Heart left ventricle (tissue), 16 donors: ENCODE measurements at regions not wholly inside any gene's neighbourhood (a gene's known extent, or its start where the extent isn't known, plus 50 kb on each side); places are given as distances from the start of the nearest gene placed in this dataset.

ENCODE experiments used
- ATAC-seq, 4 donors: fragments of 200-7000 bp; cut with Tn5 transposase; one replicate each; pipeline ENCODE4 v1.9.1; 2020 to 2022; ENCODE audit warnings: moderate library complexity in 4 of 4, mild to moderate bottlenecking in 3 of 4, moderate number of reproducible peaks in 1 of 4
- DNase-seq, 5 donors: peaks; one replicate each; pipeline ENCODE4 v3.0.0-alpha.2; 2020
- H3K27ac ChIP-seq, 12 donors: fragments of 200-600 bp; sonication (generic) in 4 of 12; one replicate each; pipeline versions ENCODE4 v1.5.0 to v1.8.0; 2016 to 2022; ENCODE audit warnings: mild to moderate bottlenecking in 2 of 12
- H3K27me3 ChIP-seq, 9 donors: fragments of 200-600 bp; sonication (generic) in 2 of 9; one replicate each; pipeline versions ENCODE4 v1.5.1 to v1.8.0; 2016 to 2022; ENCODE audit warnings: mild to moderate bottlenecking in 3 of 9
- H3K36me3 ChIP-seq, 9 donors: fragments of 200-600 bp; sonication (generic) in 2 of 9; one replicate each; pipeline versions ENCODE4 v1.5.0 to v1.8.0; 2018 to 2022; ENCODE audit warnings: mild to moderate bottlenecking in 2 of 9
- H3K4me1 ChIP-seq, 12 donors: fragments of 200-600 bp; sonication (generic) in 4 of 12; one replicate each; pipeline versions ENCODE4 v1.5.0 to v1.8.0; 2016 to 2022; ENCODE audit warnings: mild to moderate bottlenecking in 3 of 12
- H3K4me3 ChIP-seq, 12 donors: fragments of 200-600 bp; sonication (generic) in 4 of 12; one replicate each; pipeline versions ENCODE4 v1.5.0 to v1.8.0; 2017 to 2022; ENCODE audit warnings: mild to moderate bottlenecking in 9 of 12, moderate library complexity in 4 of 12
- H3K9me3 ChIP-seq, 12 donors: fragments of 200-600 bp; sonication (generic) in 4 of 12; one replicate each; pipeline versions ENCODE4 v1.5.0 to v1.8.0; 2016 to 2022; ENCODE audit warnings: mild to moderate bottlenecking in 1 of 12
- POLR2A ChIP-seq, 2 donors: fragments of 450-650 bp; IDR thresholded peaks; one replicate each; pipeline ENCODE4 v1.6.1; 2017; ENCODE audit warnings: antibody characterized with exemption in 2 of 2, mild to moderate bottlenecking in 2 of 2, moderate library complexity in 2 of 2
- WGBS, 4 donors: extraction: QIAGEN DNeasy Blood & Tissue Kit in 2 of 4; methylation state at CpG; one replicate each; pipeline versions ENCODE4 v1.1.5 to v1.1.7; 2013 to 2018; 5-methylcytosine and 5-hydroxymethylcytosine counted together
- intact Hi-C, 10 donors: fragments of 100-400 bp; cut with DNase I; formaldehyde crosslinking; loops; one replicate each; pipeline versions ENCODE4 v1.11.1 to v1.14.2; 2022
- TF ChIP-seq, protein P1 (sequence below), 12 donors: fragments of 200-600 bp; sonication (generic) in 4 of 12; IDR thresholded peaks; one replicate each; pipeline versions ENCODE4 v1.5.0 to v1.8.0; 2018 to 2022; ENCODE audit warnings: antibody characterized with exemption in 12 of 12, mild to moderate bottlenecking in 5 of 12
- donor health status: ischemic (EF 13 %, LVEDD 7.1; RV severe dilation, severe dysfunction).
- donor health status: healthy with polysubstance abuse.
- donor health status: DM: no; HTN: yes; CAD: no.
- donor health status: DM: no; HTN: no; CAD: no.
- donor health status: ischemic (EF 25% LVEDD 6.9; RV normal size, moderate dysfunction).
- donor health status: ischemic (EF 25% LVEDD 5.7; RV mildly dilated, moderate dysfunction).
- donor health status: healthy.
- donor health status: DM: yes; HTN: yes; CAD: no.
- donor health status: ischemic (EF 35%, LVEDD 5.7; RV mildly dilated, moderate dysfunction).
- donor health status: nonischemic (EF 11% LVEDD 7.7; RV severe dilation, severe dysfunction).
- donor health status: DM: yes; HTN: yes; CAD: no.
- donor health status: PGD.
- donor health status: ischemic (EF 29% LVEDD 5.4; RV normal size, mild dysfunction).
- donor health status: nonischemic (EF 23%, LVEDD 6.1; RV moderate dilation, normal function).

DNA sequence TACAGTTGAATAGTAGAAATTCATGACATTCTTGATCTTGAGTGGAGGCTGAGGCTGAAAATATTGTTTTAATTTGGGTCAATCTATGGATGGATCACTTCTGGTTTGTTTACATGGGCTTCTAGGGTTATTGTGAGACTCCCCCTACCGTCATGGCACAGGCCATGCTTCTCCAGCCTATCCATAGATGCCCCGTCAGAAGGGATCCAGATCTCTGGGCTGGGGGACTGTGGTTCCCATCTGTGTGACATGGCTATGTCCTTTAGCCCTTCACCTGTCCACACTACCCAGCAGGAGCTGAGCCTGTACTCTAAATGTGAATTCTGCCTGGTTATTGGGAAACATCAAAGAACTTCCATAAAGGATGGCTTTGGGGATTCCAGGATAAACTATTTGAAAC is 160.4 kb downstream of the ABCC12 start:
- Histone ChIP-seq H3K36me3 (no peaks in the 10 kb centered on the region), H3K27ac (no peak overlapping the region), H3K4me3 (no peak overlapping the region), H3K4me1 (no peaks in the 10 kb centered on the region), H3K27me3 (no peaks in the 10 kb centered on the region), H3K9me3 (peaks cover 0 to 17% (median 0%) of the 10 kb centered on the region in 12 donors)
- ATAC-seq (no peak), DNase-seq (no peak)
- TF ChIP-seq, protein P1, sequence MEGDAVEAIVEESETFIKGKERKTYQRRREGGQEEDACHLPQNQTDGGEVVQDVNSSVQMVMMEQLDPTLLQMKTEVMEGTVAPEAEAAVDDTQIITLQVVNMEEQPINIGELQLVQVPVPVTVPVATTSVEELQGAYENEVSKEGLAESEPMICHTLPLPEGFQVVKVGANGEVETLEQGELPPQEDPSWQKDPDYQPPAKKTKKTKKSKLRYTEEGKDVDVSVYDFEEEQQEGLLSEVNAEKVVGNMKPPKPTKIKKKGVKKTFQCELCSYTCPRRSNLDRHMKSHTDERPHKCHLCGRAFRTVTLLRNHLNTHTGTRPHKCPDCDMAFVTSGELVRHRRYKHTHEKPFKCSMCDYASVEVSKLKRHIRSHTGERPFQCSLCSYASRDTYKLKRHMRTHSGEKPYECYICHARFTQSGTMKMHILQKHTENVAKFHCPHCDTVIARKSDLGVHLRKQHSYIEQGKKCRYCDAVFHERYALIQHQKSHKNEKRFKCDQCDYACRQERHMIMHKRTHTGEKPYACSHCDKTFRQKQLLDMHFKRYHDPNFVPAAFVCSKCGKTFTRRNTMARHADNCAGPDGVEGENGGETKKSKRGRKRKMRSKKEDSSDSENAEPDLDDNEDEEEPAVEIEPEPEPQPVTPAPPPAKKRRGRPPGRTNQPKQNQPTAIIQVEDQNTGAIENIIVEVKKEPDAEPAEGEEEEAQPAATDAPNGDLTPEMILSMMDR (IDR thresholded peaks at IDR 0.05), result no peak
- TF ChIP-seq POLR2A (IDR thresholded peaks at IDR 0.05), result no peak
- intact Hi-C loops, result no loop called here
- WGBS, 4 donors, result 62 to 73% (median 69%) methylated on average over 2 of the region's 2 CpGs

DNA sequence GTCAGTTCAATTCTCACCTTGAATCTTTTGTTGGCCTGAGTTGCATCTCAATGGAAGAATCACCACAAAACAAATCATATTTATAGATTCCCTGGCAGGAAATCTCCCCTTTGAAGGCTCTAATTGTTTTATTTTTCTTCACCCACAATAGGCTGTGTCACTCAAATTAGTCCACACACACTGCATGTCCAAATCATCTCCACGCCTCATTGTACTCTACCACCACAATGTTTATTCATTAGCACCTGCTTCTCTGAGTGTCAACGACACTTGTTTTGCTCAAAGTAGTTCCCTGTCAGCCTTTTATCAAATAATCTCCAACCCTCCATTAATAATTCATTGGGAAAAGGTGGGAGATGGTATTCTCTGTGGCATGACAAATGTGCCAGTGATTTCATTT is 164.3 kb downstream of the ABCC12 start:
- WGBS, 4 donors, result 67 to 82% (median 74%) methylated on average over 2 of the region's 2 CpGs

DNA sequence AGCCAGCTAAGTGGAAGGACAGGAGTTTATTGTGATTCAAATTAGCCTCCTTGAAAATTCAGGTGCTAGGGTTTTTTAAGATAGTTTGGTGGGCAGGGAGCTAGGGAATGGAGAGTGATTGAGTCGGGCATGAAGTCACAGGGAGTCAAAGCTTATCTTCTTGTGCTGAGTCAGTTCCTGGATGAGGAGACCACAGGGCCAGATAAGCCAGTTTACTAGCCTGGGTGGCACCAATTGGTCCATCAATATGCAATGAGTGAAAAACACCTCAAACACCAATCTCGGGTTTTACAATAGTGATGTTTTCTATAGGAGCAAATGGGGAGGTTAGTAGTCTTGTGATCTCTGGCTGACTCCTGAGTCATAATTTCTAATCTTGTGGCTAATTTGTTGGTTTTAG is 165.1 kb downstream of the ABCC12 start:
- H3K27me3 ChIP-seq, result no peaks in the 10 kb centered on the region
- no peak for TF ChIP-seq POLR2A (IDR thresholded peaks at IDR 0.05)
- TF ChIP-seq, protein P1 (IDR thresholded peaks at IDR 0.05), result no peak
- H3K4me1 ChIP-seq, result no peaks in the 10 kb centered on the region
- no peak overlapping the region for H3K27ac ChIP-seq
- intact Hi-C loops, result no loop called here
- WGBS, 4 donors, result 47 to 71% (median 52%) methylated on average over 2 of the region's 2 CpGs
- no peaks in the 10 kb centered on the region for H3K36me3 ChIP-seq
- no peak for ATAC-seq
- DNase-seq, result no peak
- peaks cover 0 to 22% (median 0%) of the 10 kb centered on the region in 12 donors for H3K9me3 ChIP-seq
- H3K4me3 ChIP-seq, result no peak overlapping the region

More for the DNA sequence above, 164.3 kb downstream of the ABCC12 start:
- H3K36me3 ChIP-seq, result no peaks in the 10 kb centered on the region
- DNase-seq (no peak), ATAC-seq (no peak)
- TF ChIP-seq, protein P1 (IDR thresholded peaks at IDR 0.05), result no peak
- no peak for TF ChIP-seq POLR2A (IDR thresholded peaks at IDR 0.05)
- peaks cover 0 to 22% (median 0%) of the 10 kb centered on the region in 12 donors for H3K9me3 ChIP-seq
- H3K4me1 ChIP-seq, result no peaks in the 10 kb centered on the region
- intact Hi-C loops, result no loop called here
- H3K27me3 ChIP-seq, result no peaks in the 10 kb centered on the region
- no peak overlapping the region for H3K27ac ChIP-seq
- no peak overlapping the region for H3K4me3 ChIP-seq

DNA sequence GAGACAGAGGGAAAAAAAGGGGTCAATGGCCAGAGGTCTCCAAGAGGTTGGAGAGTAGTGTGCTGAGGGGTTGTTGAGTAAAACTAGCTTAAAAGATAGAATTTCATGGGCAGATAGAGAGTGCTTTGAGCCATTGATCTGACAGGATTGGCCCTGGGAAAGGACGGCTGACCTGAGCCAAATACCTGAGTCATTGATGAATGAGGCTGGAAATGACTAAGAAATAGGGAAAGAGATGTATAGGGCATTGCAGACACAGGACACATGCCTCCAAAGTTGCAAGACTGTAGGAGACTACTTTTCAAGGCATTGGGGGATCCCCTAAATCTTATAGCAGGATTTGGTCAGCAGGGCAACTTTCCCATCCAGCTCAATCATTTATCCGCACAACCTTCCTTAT is 168.7 kb downstream of the ABCC12 start:
- DNase-seq, result no peak
- TF ChIP-seq, protein P1 (IDR thresholded peaks at IDR 0.05), result no peak
- no peak for TF ChIP-seq POLR2A (IDR thresholded peaks at IDR 0.05)
- WGBS, 4 donors, result 81 to 85% (median 83%) methylated on average over 2 of the region's 2 CpGs
- intact Hi-C loops, result no loop called here
- no peak for ATAC-seq
- no peaks in the 10 kb centered on the region for H3K36me3 ChIP-seq
- H3K4me1 ChIP-seq, result no peaks in the 10 kb centered on the region
- no peak overlapping the region for H3K4me3 ChIP-seq
- H3K9me3 ChIP-seq, result peaks cover 0 to 9% (median 0%) of the 10 kb centered on the region in 12 donors
- no peaks in the 10 kb centered on the region for H3K27me3 ChIP-seq
- H3K27ac ChIP-seq, result no peak overlapping the region
